ENCODE measurements at regions not wholly inside any gene's neighbourhood (a gene's known extent, or its start where the extent isn't known, plus 50 kb on each side); places are given as distances from the start of the nearest gene placed in this dataset.

GRCh38 chr6:33921745-33922144 lies 117.9 kb upstream of the MLN start:
- TF ChIP-seq, protein P1, sequence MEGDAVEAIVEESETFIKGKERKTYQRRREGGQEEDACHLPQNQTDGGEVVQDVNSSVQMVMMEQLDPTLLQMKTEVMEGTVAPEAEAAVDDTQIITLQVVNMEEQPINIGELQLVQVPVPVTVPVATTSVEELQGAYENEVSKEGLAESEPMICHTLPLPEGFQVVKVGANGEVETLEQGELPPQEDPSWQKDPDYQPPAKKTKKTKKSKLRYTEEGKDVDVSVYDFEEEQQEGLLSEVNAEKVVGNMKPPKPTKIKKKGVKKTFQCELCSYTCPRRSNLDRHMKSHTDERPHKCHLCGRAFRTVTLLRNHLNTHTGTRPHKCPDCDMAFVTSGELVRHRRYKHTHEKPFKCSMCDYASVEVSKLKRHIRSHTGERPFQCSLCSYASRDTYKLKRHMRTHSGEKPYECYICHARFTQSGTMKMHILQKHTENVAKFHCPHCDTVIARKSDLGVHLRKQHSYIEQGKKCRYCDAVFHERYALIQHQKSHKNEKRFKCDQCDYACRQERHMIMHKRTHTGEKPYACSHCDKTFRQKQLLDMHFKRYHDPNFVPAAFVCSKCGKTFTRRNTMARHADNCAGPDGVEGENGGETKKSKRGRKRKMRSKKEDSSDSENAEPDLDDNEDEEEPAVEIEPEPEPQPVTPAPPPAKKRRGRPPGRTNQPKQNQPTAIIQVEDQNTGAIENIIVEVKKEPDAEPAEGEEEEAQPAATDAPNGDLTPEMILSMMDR (IDR thresholded peaks at IDR 0.05) = no peak
- TF ChIP-seq POLR2A (IDR thresholded peaks at IDR 0.05) (no peak), POLR2AphosphoS5 (IDR thresholded peaks at IDR 0.05) (no peak)

Measured in breast epithelium (tissue), 3 donors.